ENCODE measurements at regions not wholly inside any gene's neighbourhood (a gene's known extent, or its start where the extent isn't known, plus 50 kb on each side); places are given as distances from the start of the nearest gene placed in this dataset.

GRCh38 chr13:52975969-52976368, 52.6 kb upstream of the OLFM4 start:
- WGBS (ENCODE audit: insufficient coverage, insufficient read length): no CpG with 5 or more reads among the region's 5 CpGs
- Histone ChIP-seq H3K27ac (ENCODE audit: low read length) (no peak overlapping the region), H3K4me1 (ENCODE audit: control insufficient read depth, insufficient read depth, low read length) (no peaks in the 10 kb centered on the region), H3K36me3 (ENCODE audit: control insufficient read depth, insufficient read depth, low read length) (no peaks in the 10 kb centered on the region), H3K4me3 (ENCODE audit: low read length) (no peak overlapping the region; the same call in 1 of the 2 replicates), H3K9me3 (ENCODE audit: control insufficient read depth, insufficient read depth, low read length) (no peaks in the 10 kb centered on the region), H3K27me3 (ENCODE audit: control insufficient read depth, insufficient read depth, low read length) (no peaks in the 10 kb centered on the region)
- no peak for DNase-seq (ENCODE audit: low read depth, low spot score)

- Histone ChIP-seq H3K4me3 (ENCODE audit: low read length) (no peak overlapping the region), H3K9me3 (ENCODE audit: control insufficient read depth, insufficient read depth, low read length) (no peaks in the 10 kb centered on the region), H3K4me1 (ENCODE audit: control insufficient read depth, insufficient read depth, low read length) (no peaks in the 10 kb centered on the region), H3K27ac (ENCODE audit: low read length) (no peak overlapping the region), H3K27me3 (ENCODE audit: control insufficient read depth, insufficient read depth, low read length) (no peaks in the 10 kb centered on the region), H3K36me3 (ENCODE audit: control insufficient read depth, insufficient read depth, low read length) (no peaks in the 10 kb centered on the region)
- no peak for DNase-seq (ENCODE audit: low read depth, low spot score)
- no CpG with 5 or more reads among the region's 9 CpGs for WGBS (ENCODE audit: insufficient coverage, insufficient read length)
Observed at GRCh38 chr13:52975161-52975560, 53.5 kb upstream of the OLFM4 start.

- no CpG with 5 or more reads among the region's 4 CpGs for WGBS (ENCODE audit: insufficient coverage, insufficient read length)
Observed at GRCh38 chr13:52974711-52975110, 53.9 kb upstream of the OLFM4 start.

GRCh38 chr13:52969373-52969772, 59.2 kb upstream of the OLFM4 start:
- no CpG with 5 or more reads among the region's 4 CpGs for WGBS (ENCODE audit: insufficient coverage, insufficient read length)
- no peak for DNase-seq (ENCODE audit: low read depth, low spot score)
- Histone ChIP-seq H3K4me1 (ENCODE audit: control insufficient read depth, insufficient read depth, low read length) (no peaks in the 10 kb centered on the region), H3K27ac (ENCODE audit: low read length) (no peak overlapping the region), H3K27me3 (ENCODE audit: control insufficient read depth, insufficient read depth, low read length) (peaks cover 2% of the 10 kb centered on the region; the same call in 1 of the 2 replicates), H3K9me3 (ENCODE audit: control insufficient read depth, insufficient read depth, low read length) (no peaks in the 10 kb centered on the region), H3K36me3 (ENCODE audit: control insufficient read depth, insufficient read depth, low read length) (no peaks in the 10 kb centered on the region), H3K4me3 (ENCODE audit: low read length) (no peak overlapping the region)

More at GRCh38 chr13:52974711-52975110, 53.9 kb upstream of the OLFM4 start:
- Histone ChIP-seq H3K27ac (ENCODE audit: low read length) (no peak overlapping the region), H3K36me3 (ENCODE audit: control insufficient read depth, insufficient read depth, low read length) (no peaks in the 10 kb centered on the region), H3K9me3 (ENCODE audit: control insufficient read depth, insufficient read depth, low read length) (no peaks in the 10 kb centered on the region), H3K27me3 (ENCODE audit: control insufficient read depth, insufficient read depth, low read length) (no peaks in the 10 kb centered on the region), H3K4me1 (ENCODE audit: control insufficient read depth, insufficient read depth, low read length) (no peaks in the 10 kb centered on the region), H3K4me3 (ENCODE audit: low read length) (no peak overlapping the region)
- DNase-seq (ENCODE audit: low read depth, low spot score): no peak

GRCh38 chr13:52968074-52968700, 60.4 kb upstream of the OLFM4 start:
- peak; percentile 86 for DNase-seq (ENCODE audit: low read depth, low spot score)
- Histone ChIP-seq H3K4me3 (ENCODE audit: low read length) (no peak overlapping the region), H3K27ac (ENCODE audit: low read length) (no peak overlapping the region), H3K27me3 (ENCODE audit: control insufficient read depth, insufficient read depth, low read length) (peaks cover 2% of the 10 kb centered on the region; the same call in 1 of the 2 replicates), H3K4me1 (ENCODE audit: control insufficient read depth, insufficient read depth, low read length) (no peaks in the 10 kb centered on the region), H3K9me3 (ENCODE audit: control insufficient read depth, insufficient read depth, low read length) (no peaks in the 10 kb centered on the region), H3K36me3 (ENCODE audit: control insufficient read depth, insufficient read depth, low read length) (no peaks in the 10 kb centered on the region)
- WGBS (ENCODE audit: insufficient coverage, insufficient read length): no CpG with 5 or more reads among the region's 13 CpGs

GRCh38 chr13:52961987-52962386, 66.6 kb upstream of the OLFM4 start:
- peaks cover 3% of the 10 kb centered on the region for H3K4me1 ChIP-seq (ENCODE audit: control insufficient read depth, insufficient read depth, low read length)
- no peak for DNase-seq (ENCODE audit: low read depth, low spot score)
- H3K36me3 ChIP-seq (ENCODE audit: control insufficient read depth, insufficient read depth, low read length): no peaks in the 10 kb centered on the region
- no CpG with 5 or more reads among the region's 4 CpGs for WGBS (ENCODE audit: insufficient coverage, insufficient read length)
- no peak overlapping the region for H3K4me3 ChIP-seq (ENCODE audit: low read length)
- no peaks in the 10 kb centered on the region for H3K9me3 ChIP-seq (ENCODE audit: control insufficient read depth, insufficient read depth, low read length)
- no peak overlapping the region for H3K27ac ChIP-seq (ENCODE audit: low read length)
- H3K27me3 ChIP-seq (ENCODE audit: control insufficient read depth, insufficient read depth, low read length): peaks cover 2% of the 10 kb centered on the region; the same call in 1 of the 2 replicates

- H3K27me3 ChIP-seq (ENCODE audit: control insufficient read depth, insufficient read depth, low read length): peaks cover 2% of the 10 kb centered on the region; the same call in 1 of the 2 replicates
- H3K36me3 ChIP-seq (ENCODE audit: control insufficient read depth, insufficient read depth, low read length): no peaks in the 10 kb centered on the region
- no peak overlapping the region for H3K4me3 ChIP-seq (ENCODE audit: low read length)
- no peak for DNase-seq (ENCODE audit: low read depth, low spot score)
- no peaks in the 10 kb centered on the region for H3K9me3 ChIP-seq (ENCODE audit: control insufficient read depth, insufficient read depth, low read length)
- no peak overlapping the region for H3K27ac ChIP-seq (ENCODE audit: low read length)
- no CpG with 5 or more reads among the region's 3 CpGs for WGBS (ENCODE audit: insufficient coverage, insufficient read length)
- peaks cover 3% of the 10 kb centered on the region for H3K4me1 ChIP-seq (ENCODE audit: control insufficient read depth, insufficient read depth, low read length)
Observed at GRCh38 chr13:52961256-52961910, 67.2 kb upstream of the OLFM4 start.

- Histone ChIP-seq H3K4me1 (ENCODE audit: control insufficient read depth, insufficient read depth, low read length) (peaks cover 2% of the 10 kb centered on the region; the same call in 1 of the 2 replicates), H3K4me3 (ENCODE audit: low read length) (no peak overlapping the region), H3K27ac (ENCODE audit: low read length) (no peak overlapping the region), H3K27me3 (ENCODE audit: control insufficient read depth, insufficient read depth, low read length) (no peaks in the 10 kb centered on the region), H3K9me3 (ENCODE audit: control insufficient read depth, insufficient read depth, low read length) (no peaks in the 10 kb centered on the region), H3K36me3 (ENCODE audit: control insufficient read depth, insufficient read depth, low read length) (no peaks in the 10 kb centered on the region)
- peak; percentile 61 for DNase-seq (ENCODE audit: low read depth, low spot score)
- WGBS (ENCODE audit: insufficient coverage, insufficient read length): no CpG with 5 or more reads among the region's 4 CpGs
Observed at GRCh38 chr13:52955472-52955874, 73.1 kb upstream of the OLFM4 start.

GRCh38 chr13:52954838-52955237, 73.8 kb upstream of the OLFM4 start:
- peak overlapping the region; percentile 67 for H3K27ac ChIP-seq (ENCODE audit: low read length)
- no peaks in the 10 kb centered on the region for H3K27me3 ChIP-seq (ENCODE audit: control insufficient read depth, insufficient read depth, low read length)
- no peaks in the 10 kb centered on the region for H3K36me3 ChIP-seq (ENCODE audit: control insufficient read depth, insufficient read depth, low read length)
- H3K9me3 ChIP-seq (ENCODE audit: control insufficient read depth, insufficient read depth, low read length): no peaks in the 10 kb centered on the region
- H3K4me1 ChIP-seq (ENCODE audit: control insufficient read depth, insufficient read depth, low read length): peaks cover 2% of the 10 kb centered on the region
- H3K4me3 ChIP-seq (ENCODE audit: low read length): no peak overlapping the region
- WGBS (ENCODE audit: insufficient coverage, insufficient read length): no CpG with 5 or more reads among the region's 2 CpGs
- DNase-seq (ENCODE audit: low read depth, low spot score): no peak

- DNase-seq (ENCODE audit: low read depth, low spot score): no peak
- Histone ChIP-seq H3K4me3 (ENCODE audit: low read length) (no peak overlapping the region), H3K9me3 (ENCODE audit: control insufficient read depth, insufficient read depth, low read length) (no peaks in the 10 kb centered on the region), H3K36me3 (ENCODE audit: control insufficient read depth, insufficient read depth, low read length) (no peaks in the 10 kb centered on the region), H3K27ac (ENCODE audit: low read length) (no peak overlapping the region), H3K4me1 (ENCODE audit: control insufficient read depth, insufficient read depth, low read length) (peaks cover 2% of the 10 kb centered on the region), H3K27me3 (ENCODE audit: control insufficient read depth, insufficient read depth, low read length) (no peaks in the 10 kb centered on the region)
- WGBS (ENCODE audit: insufficient coverage, insufficient read length): no CpG with 5 or more reads among the region's 6 CpGs
Observed at GRCh38 chr13:52950436-52950956, 78.1 kb upstream of the OLFM4 start.

Data from iPS DF 6.9 (cell line).